NCI-H748 treated with DMSO at 0.1 percent for 48 hours (cell line): ENCODE measurements at regions not wholly inside any gene's neighbourhood (a gene's known extent, or its start where the extent isn't known, plus 50 kb on each side); places are given as distances from the start of the nearest gene placed in this dataset.
"Not testable (repeated sequence)": the region's sequence is repeated elsewhere in the genome, so short reads cannot be mapped to it uniquely, and the experiment has no call there.

ENCODE experiments used
- DNase-seq: peaks from one replicate; lab custom pipeline; 2025; lab: John Stamatoyannopoulos, UW

DNA sequence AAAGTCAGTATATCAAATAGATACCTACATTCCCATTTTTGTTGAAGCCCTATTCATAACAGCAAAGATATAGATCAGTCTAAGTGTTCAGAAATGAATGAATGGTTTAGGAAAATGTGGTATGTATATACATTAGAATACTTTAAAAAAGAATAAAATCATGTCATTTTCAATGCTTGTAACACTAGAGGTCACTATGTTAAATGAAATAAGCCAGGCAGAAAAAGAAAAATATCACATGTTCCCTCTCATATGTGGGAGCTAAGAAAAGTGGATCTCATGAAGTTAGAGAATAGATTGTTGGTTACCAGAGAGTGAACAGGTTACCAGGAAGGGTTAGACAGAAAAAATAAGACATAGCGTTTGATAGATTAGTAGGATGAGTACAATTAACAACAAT lies 1111.0 kb upstream of the SLC39A10 start:
- DNase-seq: no peak

DNA sequence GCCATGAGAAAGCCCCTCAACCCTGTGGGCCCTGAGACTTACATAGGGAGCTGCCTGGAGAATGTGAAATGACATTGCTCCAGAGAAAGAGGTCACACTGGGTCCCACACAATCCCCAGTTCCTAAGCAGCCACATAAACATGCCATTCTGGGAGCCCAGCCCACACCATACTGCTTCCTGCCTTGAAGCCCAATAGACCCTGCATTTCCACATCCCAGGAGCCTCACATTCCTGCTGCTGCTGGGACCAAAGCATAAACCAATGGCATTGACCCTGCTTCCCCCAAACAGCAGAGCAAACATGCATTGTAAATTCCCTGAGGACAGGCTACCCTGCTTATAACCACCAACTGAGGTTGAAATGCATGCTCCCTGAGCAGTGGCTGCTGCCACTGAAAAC lies 1117.6 kb upstream of the SLC39A10 start:
- DNase-seq: no peak

DNA sequence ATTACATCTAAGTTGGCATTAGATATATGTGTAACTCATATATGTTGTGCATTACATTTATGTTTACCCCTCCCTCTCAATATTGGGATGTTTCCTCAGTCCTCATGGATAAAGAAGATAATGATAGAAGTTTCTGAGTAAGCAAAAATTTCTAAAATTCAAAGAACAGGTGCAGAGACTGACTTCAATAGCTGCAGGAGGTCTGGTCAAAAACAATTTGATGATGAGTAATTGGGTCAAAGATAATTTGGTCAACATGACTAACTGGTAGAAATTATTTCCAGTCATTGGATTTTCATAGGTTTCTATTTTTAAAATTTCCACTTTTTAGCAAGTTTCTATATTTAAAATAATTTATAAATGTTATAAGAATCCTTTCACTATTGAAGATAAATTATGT lies 1130.9 kb upstream of the SLC39A10 start:
- DNase-seq: no peak

DNA sequence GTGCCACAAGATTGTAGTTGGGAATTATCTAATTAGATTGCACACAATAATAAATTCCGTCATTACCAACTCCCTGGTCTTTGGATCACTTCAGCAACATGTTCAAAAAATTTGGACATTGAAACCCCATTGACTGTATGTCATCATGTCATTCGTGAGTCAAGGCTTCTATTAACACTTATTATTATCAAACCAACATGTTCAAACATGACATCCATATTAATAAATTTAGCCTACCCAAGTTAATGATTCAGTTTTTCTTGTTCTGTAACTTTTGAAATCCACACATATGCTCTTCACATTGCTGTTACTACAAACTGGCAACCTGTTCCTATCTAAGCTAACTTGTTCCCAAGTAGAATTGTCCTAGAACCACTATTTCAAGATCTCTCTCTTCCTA lies 1142.7 kb upstream of the SLC39A10 start:
- no peak for DNase-seq

DNA sequence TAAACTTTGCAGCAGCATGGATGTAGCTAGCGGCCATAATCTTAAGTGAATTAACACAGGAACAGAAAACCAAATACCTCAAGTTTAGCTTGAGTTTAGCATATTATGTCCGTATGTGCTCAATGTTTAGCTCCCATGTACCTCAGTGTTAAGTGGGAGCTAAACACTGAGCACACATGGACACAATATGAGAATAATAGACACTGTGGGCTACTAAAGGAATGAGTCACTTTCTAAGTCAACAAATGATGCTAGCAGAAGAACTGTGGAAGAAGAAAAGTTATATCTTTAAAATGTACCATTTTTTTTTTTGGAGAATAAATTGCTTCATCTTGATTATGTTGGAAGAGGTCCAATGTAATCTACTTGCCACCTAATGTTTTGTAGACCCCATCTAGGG lies 1146.0 kb upstream of the SLC39A10 start:
- DNase-seq: not testable (repeated sequence)

DNA sequence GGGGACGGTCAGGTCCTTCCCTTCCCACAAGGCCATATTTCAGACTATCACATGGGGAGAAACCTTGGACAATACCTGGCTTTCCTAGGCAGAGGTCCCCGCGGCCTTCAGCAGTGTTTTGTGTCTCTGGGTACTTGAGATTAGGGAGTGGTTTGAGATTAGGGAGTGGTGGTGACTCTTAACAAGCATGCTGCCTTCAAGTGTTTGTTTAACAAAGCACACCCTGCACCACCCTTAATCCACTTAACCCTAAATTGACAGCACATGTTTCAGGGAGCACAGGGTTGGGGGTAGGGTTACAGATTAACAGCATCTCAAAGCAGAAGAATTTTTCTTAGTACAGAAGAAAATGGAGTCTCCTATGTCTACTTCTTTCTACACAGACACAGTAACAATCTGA lies 1152.2 kb upstream of the SLC39A10 start:
- not testable (repeated sequence) for DNase-seq

DNA sequence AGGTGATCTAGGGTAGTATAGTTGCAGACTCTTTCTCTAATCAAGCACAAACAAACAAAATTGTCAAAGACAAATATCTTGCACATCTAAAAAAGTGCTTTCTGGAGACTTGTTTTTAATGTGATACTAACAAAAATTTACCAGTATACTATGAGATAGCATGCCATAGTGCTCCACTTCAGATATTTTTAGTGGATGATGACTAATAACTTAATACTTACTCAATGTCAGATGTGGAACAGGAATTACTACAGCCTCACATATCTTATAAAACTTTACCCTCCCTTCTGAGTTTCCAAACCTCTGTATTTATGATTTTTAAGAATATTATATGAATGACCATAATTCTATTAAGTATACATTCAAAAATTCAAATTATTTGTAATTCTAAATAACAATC lies 1162.0 kb upstream of the SLC39A10 start:
- no peak for DNase-seq

DNA sequence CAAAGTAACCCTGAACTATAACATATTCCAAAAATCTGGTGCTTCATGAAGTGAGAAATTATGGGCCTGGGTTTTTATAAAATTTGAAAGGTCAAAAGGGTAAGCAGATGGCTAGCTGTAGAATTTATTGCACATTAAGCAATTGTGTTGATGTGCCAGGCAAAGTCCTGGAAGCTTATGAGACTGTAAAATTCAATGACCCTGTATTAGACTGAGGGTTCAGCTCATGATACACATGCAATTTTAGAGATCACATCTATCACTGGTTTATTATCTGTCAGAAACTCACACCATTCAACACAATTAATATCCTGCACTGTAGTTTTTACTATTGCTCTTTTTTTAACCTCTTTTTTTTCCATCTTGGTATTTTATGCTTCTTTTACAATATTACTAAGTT lies 1162.6 kb upstream of the SLC39A10 start:
- DNase-seq: no peak

DNA sequence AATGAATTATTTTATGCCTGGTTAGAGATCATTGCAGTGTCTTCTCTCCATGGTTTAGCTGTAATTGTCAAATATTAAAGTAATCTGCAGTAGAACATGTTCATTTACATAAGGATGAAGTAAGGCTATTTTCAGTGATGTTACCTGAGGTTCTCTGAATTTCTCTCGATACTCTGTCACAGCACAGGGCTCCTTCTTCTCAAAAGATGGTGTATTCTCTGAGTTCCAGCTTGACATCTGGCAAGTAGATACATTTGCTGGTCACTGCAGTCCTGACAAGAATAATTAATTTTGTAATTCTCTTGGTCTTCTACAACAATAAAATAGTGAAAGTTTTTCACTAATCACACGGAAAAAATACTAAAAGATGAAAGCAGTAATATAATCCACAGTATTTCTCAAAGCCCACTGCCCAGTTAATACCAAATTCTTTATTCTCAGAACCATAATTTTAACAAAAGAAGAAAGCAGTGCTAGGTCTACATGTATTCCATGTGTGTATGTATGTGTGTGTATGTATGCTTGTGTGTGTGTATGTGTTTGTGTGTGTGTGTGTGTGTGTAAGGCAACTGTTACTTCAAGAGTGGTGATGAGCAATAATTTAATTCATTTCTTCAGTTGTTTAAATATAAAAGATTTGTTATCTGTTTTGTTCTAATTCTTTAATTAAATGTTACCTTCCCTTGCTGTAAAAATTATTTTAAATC lies 1165.5 kb upstream of the SLC39A10 start:
- DNase-seq: no peak

DNA sequence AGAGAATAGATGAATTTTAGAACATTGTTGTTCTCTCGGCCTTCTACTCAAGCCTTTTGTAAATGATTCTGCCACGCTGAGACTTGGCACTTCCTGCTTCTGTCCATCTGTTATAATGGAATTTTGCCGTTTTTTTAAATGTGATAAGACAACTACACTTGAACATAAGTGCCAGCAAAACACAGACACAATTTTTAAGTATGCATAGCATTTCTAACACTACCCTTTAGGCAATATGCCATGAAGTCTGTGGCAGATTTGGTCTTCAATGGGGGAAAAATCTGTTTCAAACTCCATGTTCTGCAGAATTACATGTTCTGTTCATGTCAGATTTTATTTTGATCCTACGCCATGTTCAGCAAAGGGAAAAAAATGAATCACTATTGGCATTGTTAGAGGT lies 1170.7 kb upstream of the SLC39A10 start:
- DNase-seq: no peak

DNA sequence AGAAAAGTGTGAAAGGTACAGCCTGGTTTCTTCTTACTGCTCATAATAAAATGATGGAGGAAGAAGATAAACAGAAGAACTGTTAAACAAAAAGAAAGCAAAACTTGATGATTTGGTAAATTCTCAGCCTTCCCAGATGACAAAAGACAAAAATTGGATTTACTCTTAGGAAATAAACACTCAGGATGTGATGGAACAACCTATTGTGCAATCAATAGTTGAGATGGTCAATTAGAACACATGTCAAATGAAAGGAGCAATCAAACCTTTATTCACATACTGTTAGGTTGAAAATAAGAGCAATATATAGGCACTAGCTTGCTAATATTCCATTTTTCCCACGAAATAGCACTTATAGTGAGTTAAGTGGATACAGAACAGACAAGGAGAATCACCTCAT lies 1174.0 kb upstream of the SLC39A10 start:
- no peak for DNase-seq

DNA sequence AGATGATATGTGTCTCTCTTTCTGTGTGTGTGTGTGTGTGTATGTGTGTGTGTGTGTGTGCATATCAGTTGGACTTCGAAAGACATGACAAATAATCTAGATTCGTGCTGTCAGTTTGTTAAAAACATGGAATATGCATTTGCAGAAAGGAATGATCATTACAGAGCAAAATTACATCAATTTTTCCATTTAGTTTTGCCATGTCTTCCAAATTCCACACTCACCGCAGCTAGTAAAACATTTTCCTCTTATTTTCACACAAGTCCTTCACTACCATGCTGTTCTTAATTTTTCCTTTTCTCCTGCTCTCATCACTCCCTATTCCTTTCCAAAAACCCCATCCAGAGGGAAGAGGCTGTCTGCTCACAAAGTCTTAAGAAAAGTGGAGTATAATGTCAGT lies 1191.4 kb upstream of the SLC39A10 start:
- no peak for DNase-seq

DNA sequence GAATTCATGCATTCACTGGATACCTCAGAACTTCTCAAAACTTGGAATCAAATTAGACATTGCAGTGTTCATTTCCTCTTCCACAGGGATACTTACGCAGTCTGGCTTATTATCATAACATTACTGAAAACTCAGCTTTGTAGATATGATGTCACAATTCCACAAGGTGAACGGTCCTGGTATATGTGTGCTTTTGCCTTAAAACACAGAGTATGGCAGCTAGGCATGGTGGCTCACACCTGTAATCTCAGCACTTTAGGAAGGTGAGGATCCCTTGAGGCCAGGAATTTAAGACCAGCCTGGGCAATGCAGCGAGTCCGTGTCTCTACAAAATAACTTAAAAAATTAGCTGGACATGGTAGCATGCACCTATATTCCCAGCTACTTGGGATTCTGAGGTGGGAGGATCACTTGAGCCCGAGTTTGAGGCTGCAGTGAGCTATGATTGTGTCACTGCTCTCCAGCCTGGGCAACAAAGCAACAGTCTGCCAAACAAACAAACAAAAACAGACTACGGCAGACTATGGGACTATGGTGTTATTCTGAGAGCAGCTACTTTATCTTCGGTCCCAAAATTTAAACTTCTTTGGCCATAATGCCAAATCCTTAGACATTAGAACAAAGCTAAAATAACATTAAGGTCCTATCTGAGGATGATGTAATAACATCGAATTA lies 1191.9 kb upstream of the SLC39A10 start:
- DNase-seq: no peak

DNA sequence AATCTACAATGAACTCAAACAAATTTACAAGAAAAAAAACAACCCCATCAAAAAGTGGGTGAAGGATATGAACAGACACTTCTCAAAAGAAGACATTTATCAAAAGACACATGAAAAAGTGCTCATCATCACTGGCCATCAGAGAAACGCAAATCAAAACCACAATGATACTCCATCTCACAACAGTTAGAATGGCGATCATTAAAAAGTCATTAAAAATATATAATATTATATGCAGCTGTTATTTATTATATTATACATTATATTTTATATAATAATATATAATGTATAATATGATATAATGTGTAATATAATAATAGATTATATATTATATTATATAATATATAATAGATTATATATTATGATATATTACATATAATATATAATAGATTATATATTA lies 1194.1 kb upstream of the SLC39A10 start:
- DNase-seq: not testable (repeated sequence)

DNA sequence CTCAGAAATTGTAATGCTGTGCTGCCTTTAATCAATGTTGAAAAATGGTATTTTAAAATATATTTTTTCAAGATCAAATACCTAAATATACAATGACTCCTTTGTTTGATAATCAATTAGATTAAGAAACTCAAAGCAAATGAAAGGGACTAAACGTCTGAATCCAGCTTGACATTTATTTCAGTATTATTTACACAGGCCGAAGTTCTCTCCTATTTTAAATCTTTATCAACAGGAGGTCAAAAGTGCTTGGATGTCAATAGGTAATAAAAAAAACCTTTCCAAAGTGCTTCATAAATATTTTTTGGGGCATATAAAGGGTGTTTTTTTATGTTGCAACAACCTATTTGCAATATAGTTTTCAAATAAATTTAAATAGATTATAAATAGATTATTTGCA lies 1201.7 kb upstream of the SLC39A10 start:
- DNase-seq: no peak

DNA sequence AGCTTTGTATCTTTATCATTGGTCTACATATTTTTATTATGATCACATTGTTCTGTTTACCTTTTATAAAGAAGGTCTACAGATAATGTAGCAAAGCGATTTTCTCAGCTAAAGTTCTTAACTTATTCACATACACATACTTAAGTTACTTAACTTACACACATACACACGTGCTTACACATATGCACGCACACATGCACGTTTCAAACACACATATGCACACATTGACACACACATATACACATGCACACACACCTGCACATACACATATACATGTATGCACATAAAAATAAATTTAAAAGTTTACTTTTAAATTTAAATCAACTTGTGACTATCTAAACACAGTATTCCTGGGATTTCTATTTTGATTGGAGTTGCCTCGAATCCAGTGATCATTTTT lies 1204.5 kb upstream of the SLC39A10 start:
- no peak for DNase-seq

DNA sequence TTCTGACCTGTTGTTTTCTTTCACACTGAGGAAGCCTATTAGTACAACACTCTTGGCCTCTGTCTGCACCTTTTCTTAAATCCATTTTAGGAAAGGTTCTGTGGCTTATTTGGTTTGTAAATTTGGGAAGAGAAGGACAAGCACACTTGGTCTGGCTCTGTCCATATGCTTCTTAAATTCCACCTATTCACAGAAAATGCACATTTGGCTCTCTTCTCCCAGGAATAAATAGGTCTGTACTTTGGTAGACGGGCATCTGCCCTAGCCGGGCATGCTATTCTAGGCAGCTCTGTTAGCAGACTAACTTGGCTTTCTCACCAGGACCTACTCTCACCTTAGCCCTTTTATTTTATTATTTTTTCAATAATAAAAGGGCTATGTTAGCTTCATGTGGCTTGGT lies 1211.8 kb upstream of the SLC39A10 start:
- no peak for DNase-seq

DNA sequence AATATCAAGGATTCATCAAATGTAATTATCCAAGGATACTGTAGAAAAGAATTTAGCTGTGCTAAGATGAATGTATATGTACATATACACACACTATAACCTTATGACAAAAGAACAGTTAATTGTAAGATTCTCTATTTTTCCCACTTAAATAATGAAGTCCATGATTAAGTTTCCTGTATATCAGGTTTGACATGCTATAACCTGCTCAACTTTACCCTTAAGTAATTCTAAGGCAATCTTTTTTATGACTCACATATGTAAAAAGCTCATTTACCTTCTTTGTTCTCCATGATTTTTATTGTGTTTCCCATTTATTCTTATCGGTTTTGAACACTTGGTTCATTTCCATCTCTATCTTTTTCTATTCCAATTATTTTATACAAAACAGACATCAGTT lies 1213.1 kb upstream of the SLC39A10 start:
- DNase-seq: no peak

DNA sequence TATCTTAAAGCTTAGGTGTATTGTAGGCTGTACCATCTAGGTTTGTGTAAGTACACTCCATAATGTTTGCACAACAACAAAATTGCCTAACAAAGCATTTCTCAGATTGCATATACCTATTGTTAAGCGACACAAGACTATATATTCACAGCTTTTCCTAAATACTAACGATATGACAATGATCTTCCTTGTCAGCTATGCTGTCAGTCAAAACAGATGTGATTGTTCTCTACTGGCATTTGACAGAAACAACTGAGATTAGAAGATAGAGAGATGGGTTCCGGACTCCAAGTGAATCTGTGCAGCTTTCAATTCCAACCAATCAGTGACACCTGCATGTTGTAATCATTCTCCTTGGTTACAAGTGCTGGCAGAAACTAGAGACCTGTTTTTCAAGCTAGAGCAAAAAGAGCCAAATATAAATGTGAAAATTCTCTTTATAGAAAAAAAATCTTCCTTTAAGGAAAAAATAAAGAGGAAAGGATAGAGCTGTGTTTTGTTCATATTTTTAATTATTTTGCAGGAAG lies 1232.3 kb upstream of the SLC39A10 start:
- DNase-seq: peak; percentile 71

DNA sequence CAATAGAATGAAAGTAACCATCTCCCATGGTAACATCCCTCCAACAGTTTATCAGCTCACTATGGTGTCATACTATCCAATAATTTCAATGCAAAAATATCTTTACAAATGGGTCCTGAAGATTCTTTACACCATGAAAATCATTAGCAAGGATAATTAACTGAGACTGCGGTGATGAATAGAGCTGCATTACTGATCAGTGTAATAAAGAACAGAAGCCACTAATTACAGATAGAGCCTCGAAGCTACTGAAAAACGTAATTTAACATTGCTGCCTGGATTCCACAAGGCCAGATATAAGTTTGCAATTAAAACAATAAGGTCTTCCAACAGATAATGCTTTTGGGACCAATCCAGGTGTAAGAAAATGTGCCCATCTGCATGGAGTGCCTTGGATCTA lies 1245.8 kb upstream of the SLC39A10 start:
- DNase-seq: no peak

DNA sequence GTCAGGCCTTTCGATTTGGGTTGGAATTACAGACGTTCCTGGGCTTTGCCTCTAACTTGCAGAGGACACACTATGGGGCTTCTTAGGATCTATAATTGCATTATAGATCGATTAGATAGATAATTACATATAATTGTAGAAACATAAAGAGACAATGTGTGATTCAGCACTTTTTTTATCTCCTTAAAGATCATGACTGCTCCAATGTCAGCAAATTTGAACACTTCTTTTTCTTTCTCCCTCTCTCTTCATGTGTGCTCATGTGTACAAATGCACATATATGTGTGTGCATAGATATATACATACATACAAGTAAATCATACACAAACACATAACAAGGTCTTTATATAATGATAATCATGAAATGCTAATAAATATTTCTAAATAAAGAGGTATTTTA lies 1261.2 kb upstream of the SLC39A10 start:
- DNase-seq: no peak

DNA sequence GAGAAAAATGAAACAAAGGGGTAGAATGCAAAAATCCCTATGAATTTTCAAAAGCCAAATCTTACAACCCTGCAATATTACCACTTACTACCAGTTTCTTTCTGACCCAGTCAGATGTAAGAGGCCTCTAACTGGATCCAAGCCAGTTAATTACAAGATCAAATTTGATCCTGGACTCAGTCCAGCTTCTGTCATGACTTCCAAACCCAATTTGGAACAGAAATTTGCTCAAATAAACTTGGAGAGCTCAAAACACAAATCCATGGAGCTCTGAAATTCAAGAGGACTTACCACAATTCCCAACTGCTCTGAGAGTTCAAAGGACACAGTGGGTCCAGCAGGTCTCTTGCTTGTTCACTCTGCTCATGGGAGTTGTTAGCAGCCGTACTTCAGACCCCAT lies 1271.7 kb upstream of the SLC39A10 start:
- no peak for DNase-seq

DNA sequence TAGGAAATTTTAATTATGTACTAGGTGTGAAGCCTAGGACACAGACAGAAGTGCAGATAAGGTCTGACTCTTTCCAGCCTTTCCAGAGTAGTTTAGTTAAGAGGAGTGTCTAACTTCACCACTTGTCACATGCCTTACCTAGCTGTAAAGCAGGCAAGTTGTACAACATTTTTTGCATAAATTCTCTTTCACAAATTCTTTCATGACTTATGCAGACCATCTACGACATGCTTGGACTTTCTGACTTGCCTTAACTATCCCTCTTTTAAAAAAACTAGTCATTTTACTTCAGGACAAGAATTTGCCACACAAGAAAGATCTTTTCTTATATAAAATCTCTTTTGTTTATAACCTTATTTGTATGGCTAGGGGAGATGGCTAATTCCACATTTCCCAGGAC lies 1273.6 kb upstream of the SLC39A10 start:
- no peak for DNase-seq

DNA sequence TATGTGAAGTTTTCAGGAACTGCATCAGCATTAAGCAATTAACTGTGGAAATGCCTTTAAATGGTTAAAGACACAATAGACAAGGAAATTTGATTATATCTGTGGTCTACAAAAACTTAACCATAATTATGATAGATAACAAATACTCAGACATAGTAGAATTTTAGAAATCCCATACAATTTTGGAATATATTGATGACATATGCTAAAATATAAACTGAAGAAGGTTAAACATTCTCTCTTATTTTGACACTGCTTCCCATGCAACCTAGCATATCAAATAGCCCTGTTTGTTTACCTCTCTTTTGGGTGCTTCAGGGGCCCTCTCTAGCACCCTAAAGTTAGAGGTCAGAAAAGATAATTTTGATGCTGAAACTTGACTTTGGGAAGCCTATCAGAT lies 1274.8 kb upstream of the SLC39A10 start:
- no peak for DNase-seq
